NCI-H187 treated with DMSO at 0.1 percent for 48 hours (cell line): ENCODE measurements at regions not wholly inside any gene's neighbourhood (a gene's known extent, or its start where the extent isn't known, plus 50 kb on each side); places are given as distances from the start of the nearest gene placed in this dataset.

Experiments
- DNase-seq: peaks from one replicate; lab custom pipeline; 2025; lab: John Stamatoyannopoulos, UW

- no peak for DNase-seq
Measured at GRCh38 chr5:6236170-6236793, 142.1 kb downstream of the MED10 start.

GRCh38 chr5:6235726-6236125, 142.6 kb downstream of the MED10 start:
- no peak for DNase-seq

- DNase-seq, result no peak
Measured at GRCh38 chr5:6228257-6229250, 149.8 kb downstream of the MED10 start.

- no peak for DNase-seq
Measured at GRCh38 chr5:6225121-6225607, 153.2 kb downstream of the MED10 start.

GRCh38 chr5:6224406-6224805, 153.9 kb downstream of the MED10 start:
- DNase-seq, result no peak

- no peak for DNase-seq
Measured at GRCh38 chr5:6222899-6223298, 155.4 kb downstream of the MED10 start.

- no peak for DNase-seq
Measured at GRCh38 chr5:6222121-6222520, 156.2 kb downstream of the MED10 start.

- DNase-seq, result no peak
Measured at GRCh38 chr5:6221141-6221626, 157.2 kb downstream of the MED10 start.

GRCh38 chr5:6220346-6221088, 157.8 kb downstream of the MED10 start:
- no peak for DNase-seq

- no peak for DNase-seq
Measured at GRCh38 chr5:6218517-6218916, 159.8 kb downstream of the MED10 start.

- DNase-seq, result no peak
Measured at GRCh38 chr5:6218116-6218515, 160.2 kb downstream of the MED10 start.

- DNase-seq, result no peak
Measured at GRCh38 chr5:6216471-6217075, 161.8 kb downstream of the MED10 start.

GRCh38 chr5:6215891-6216290, 162.5 kb downstream of the MED10 start:
- no peak for DNase-seq

- no peak for DNase-seq
Measured at GRCh38 chr5:6212244-6212643, 166.1 kb downstream of the MED10 start.

GRCh38 chr5:6206501-6206900, 171.8 kb downstream of the MED10 start:
- DNase-seq, result no peak

GRCh38 chr5:6202968-6203365, 175.4 kb downstream of the MED10 start:
- DNase-seq, result no peak

- DNase-seq, result no peak
Measured at GRCh38 chr5:6202149-6202967, 176.0 kb downstream of the MED10 start.

- DNase-seq, result no peak
Measured at GRCh38 chr5:6201631-6202030, 176.7 kb downstream of the MED10 start.

- DNase-seq, result no peak
Measured at GRCh38 chr5:6198531-6198930, 179.8 kb downstream of the MED10 start.

- DNase-seq, result no peak
Measured at GRCh38 chr5:6197427-6197826, 180.9 kb downstream of the MED10 start.
